Mesenchymal stem cell (in vitro differentiated cells and primary cell): ENCODE measurements at regions not wholly inside any gene's neighbourhood (a gene's known extent, or its start where the extent isn't known, plus 50 kb on each side); places are given as distances from the start of the nearest gene placed in this dataset.

Source experiments
- DNase-seq: peaks from one replicate; pipeline ENCODE4 v3.0.0-alpha.2; 2013
- H2AFZ ChIP-seq: one replicate; pipeline ENCODE4 v1.6.1; 2013; ENCODE audit warnings: low read depth, mild to moderate bottlenecking, control low read depth, inconsistent platforms, low read length, moderate library complexity
- H2AK5ac ChIP-seq: 2 replicates; pipeline ENCODE4 v1.6.1; 2013; ENCODE audit warnings: low read length, moderate library complexity, mild to moderate bottlenecking, inconsistent platforms; ENCODE audit not compliant: severe bottlenecking
- H2BK120ac ChIP-seq: one replicate; pipeline ENCODE4 v1.6.1; 2013; ENCODE audit warnings: low read depth, mild to moderate bottlenecking, inconsistent platforms, low read length, moderate library complexity
- H2BK12ac ChIP-seq, 2 experiments: one replicate each; pipeline ENCODE4 v1.6.1; 2013; ENCODE audit warnings: inconsistent platforms in 2 of 2, low read length in 2 of 2, mild to moderate bottlenecking in 2 of 2, moderate library complexity in 2 of 2, control low read depth in 1 of 2
- H2BK15ac ChIP-seq: one replicate; pipeline ENCODE4 v1.6.1; 2013; ENCODE audit warnings: mild to moderate bottlenecking, low read depth, inconsistent platforms; ENCODE audit not compliant: poor library complexity, severe bottlenecking
- H2BK5ac ChIP-seq: 2 replicates; pipeline ENCODE4 v1.6.1; 2013; ENCODE audit warnings: low read depth, mild to moderate bottlenecking, low read length, control low read depth, inconsistent platforms; ENCODE audit not compliant: poor library complexity, severe bottlenecking
- H3K14ac ChIP-seq, 2 experiments: one replicate each; pipeline ENCODE4 v1.6.1; 2013; ENCODE audit warnings: inconsistent platforms in 2 of 2, low read length in 2 of 2, control low read depth in 1 of 2, mild to moderate bottlenecking in 1 of 2, moderate library complexity in 1 of 2
- H3K18ac ChIP-seq, 2 experiments: one replicate each; pipeline ENCODE4 v1.6.1; 2013; ENCODE audit warnings: inconsistent platforms in 2 of 2, low read length in 2 of 2, control low read depth in 1 of 2, low read depth in 1 of 2, mild to moderate bottlenecking in 1 of 2
- H3K23ac ChIP-seq, 2 experiments: one replicate each; pipeline ENCODE4 v1.6.1; 2013; ENCODE audit warnings: inconsistent platforms in 2 of 2, low read length in 2 of 2, mild to moderate bottlenecking in 2 of 2, moderate library complexity in 2 of 2, control low read depth in 1 of 2
- H3K27ac ChIP-seq: 2 replicates; pipeline ENCODE4 v1.5.1; 2013; ENCODE audit warnings: mild to moderate bottlenecking, moderate library complexity, low read length, control low read depth, inconsistent platforms; ENCODE audit not compliant: poor library complexity, severe bottlenecking
- H3K27me3 ChIP-seq, 2 experiments: 2 replicates each; pipeline versions ENCODE4 v1.6.1 to v1.7.0; 2013; ENCODE audit warnings: low read length in 2 of 2, mild to moderate bottlenecking in 2 of 2, moderate library complexity in 2 of 2, control low read depth in 1 of 2, inconsistent platforms in 1 of 2; ENCODE audit not compliant: control insufficient read depth in 1 of 2, insufficient read depth in 1 of 2
- H3K36me3 ChIP-seq, 2 experiments: 2 replicates each; pipeline versions ENCODE4 v1.6.1 to v1.7.0; 2013; ENCODE audit warnings: low read length in 2 of 2, control low read depth in 1 of 2, inconsistent platforms in 1 of 2, low read depth in 1 of 2, mild to moderate bottlenecking in 1 of 2; ENCODE audit not compliant: insufficient read depth in 2 of 2, control insufficient read depth in 1 of 2
- H3K4ac ChIP-seq, 2 experiments: one replicate each; pipeline ENCODE4 v1.6.1; 2013; ENCODE audit warnings: inconsistent platforms in 2 of 2, low read length in 2 of 2, mild to moderate bottlenecking in 2 of 2, moderate library complexity in 2 of 2, control low read depth in 1 of 2, low read depth in 1 of 2
- H3K4me1 ChIP-seq: 2 replicates; pipeline ENCODE4 v1.6.1; 2013; ENCODE audit warnings: low read depth, low read length, control low read depth; ENCODE audit not compliant: control insufficient read depth, insufficient read depth
- H3K4me2 ChIP-seq: 2 replicates; pipeline ENCODE4 v1.6.1; 2013; ENCODE audit warnings: low read length, mild to moderate bottlenecking, inconsistent platforms; ENCODE audit not compliant: poor library complexity, severe bottlenecking
- H3K4me3 ChIP-seq, 2 experiments: 2 replicates each; pipeline versions ENCODE4 v1.5.1 to v1.7.0; 2013; ENCODE audit warnings: low read length in 2 of 2, mild to moderate bottlenecking in 2 of 2, control low read depth in 1 of 2, low read depth in 1 of 2; ENCODE audit not compliant: insufficient read depth in 1 of 2
- H3K79me1 ChIP-seq: replicated peaks from 2 replicates; pipeline ENCODE4 v1.6.1; 2013; ENCODE audit warnings: mild to moderate bottlenecking, control low read depth, low read length, inconsistent platforms; ENCODE audit not compliant: poor library complexity, severe bottlenecking
- H3K9ac ChIP-seq: 2 replicates; pipeline ENCODE4 v1.7.0; 2013; ENCODE audit warnings: mild to moderate bottlenecking, low read length, moderate library complexity
- H3K9me3 ChIP-seq: 2 replicates; pipeline ENCODE4 v1.7.0; 2013; ENCODE audit warnings: mild to moderate bottlenecking, low read length; ENCODE audit not compliant: control insufficient read depth
- H4K8ac ChIP-seq: one replicate; pipeline ENCODE4 v1.6.1; 2013; ENCODE audit warnings: inconsistent platforms, mild to moderate bottlenecking, low read length, moderate library complexity
- H4K91ac ChIP-seq: one replicate; pipeline ENCODE4 v1.6.1; 2013; ENCODE audit warnings: mild to moderate bottlenecking, low read length, inconsistent platforms
- WGBS: methylation state at CpG from one replicate; pipeline ENCODE4 v1.1.7; 2013; ENCODE audit warnings: mixed read lengths; 5-methylcytosine and 5-hydroxymethylcytosine counted together

DNA sequence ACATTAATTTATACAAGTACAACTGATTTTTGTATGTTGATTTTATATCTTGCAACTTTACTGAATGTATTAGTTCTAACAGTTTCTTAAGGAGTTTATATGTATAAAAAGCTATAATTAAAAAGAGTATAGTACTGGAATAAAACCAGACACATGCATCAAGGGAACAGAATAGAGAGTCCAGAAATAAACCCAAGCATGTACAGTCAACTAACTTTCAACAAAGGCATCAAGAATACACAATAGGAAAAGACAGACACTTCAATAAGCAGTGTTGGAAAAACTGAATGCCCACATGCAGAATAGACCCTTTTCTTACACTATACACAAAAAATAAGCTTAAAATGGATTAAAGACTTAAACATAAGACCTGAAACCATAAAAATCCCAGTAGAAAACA is 170.9 kb downstream of the ICE1 start:
- no peak overlapping the region for H2BK5ac ChIP-seq
- no peak overlapping the region for H3K9ac ChIP-seq
- H2AFZ ChIP-seq, result no peak overlapping the region
- no peak overlapping the region for H4K91ac ChIP-seq
- no peak overlapping the region for H4K8ac ChIP-seq
- no peak overlapping the region for H3K27ac ChIP-seq
- no peaks in the 10 kb centered on the region for H3K36me3 ChIP-seq
- H3K9me3 ChIP-seq, result no peaks in the 10 kb centered on the region
- no peak overlapping the region for H3K4ac ChIP-seq
- H2BK15ac ChIP-seq, result no peak overlapping the region
- no peak overlapping the region for H2BK12ac ChIP-seq
- no peak overlapping the region for H3K4me3 ChIP-seq
- no peaks in the 10 kb centered on the region for H3K4me1 ChIP-seq
- H3K4me2 ChIP-seq, result no peak overlapping the region
- no peak for DNase-seq
- no peaks in the 10 kb centered on the region for H3K27me3 ChIP-seq
- no peaks in the 10 kb centered on the region for H3K79me1 ChIP-seq
- no peak overlapping the region for H3K23ac ChIP-seq
- H3K14ac ChIP-seq, result no peak overlapping the region
- no peak overlapping the region for H2BK120ac ChIP-seq
- no peak overlapping the region for H2AK5ac ChIP-seq
- H3K18ac ChIP-seq, result no peak overlapping the region

DNA sequence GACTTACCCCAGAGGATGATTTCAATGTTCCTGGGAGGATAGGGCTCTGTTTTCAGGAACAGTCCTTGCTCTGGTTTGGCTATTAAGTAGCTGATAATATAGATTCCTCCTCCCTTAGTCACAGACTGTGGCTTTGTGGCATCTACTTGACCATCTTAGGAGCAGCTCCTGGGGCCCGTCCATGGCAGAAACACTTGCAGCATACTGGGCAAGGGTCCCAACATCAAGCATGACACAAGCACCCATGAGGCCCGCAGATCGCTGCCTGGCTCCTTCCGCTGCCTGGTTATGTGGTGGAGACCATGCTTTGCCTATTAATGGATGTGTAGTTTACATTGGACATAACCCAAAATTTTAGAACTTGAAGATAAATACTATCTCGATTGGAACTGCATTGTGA is 170.1 kb downstream of the ICE1 start:
- H3K9ac ChIP-seq, result no peak overlapping the region
- 79% methylated on average over 5 of the region's 5 CpGs for WGBS
- H3K4me2 ChIP-seq, result no peak overlapping the region
- no peak overlapping the region for H4K8ac ChIP-seq
- no peak overlapping the region for H2BK12ac ChIP-seq
- no peak overlapping the region for H2BK15ac ChIP-seq
- H3K36me3 ChIP-seq, result no peaks in the 10 kb centered on the region
- DNase-seq, result no peak
- H3K9me3 ChIP-seq, result peaks cover 4% of the 10 kb centered on the region
- no peak overlapping the region for H2AK5ac ChIP-seq
- H3K23ac ChIP-seq, result no peak overlapping the region
- no peak overlapping the region for H3K4ac ChIP-seq
- no peak overlapping the region for H3K27ac ChIP-seq
- H3K4me1 ChIP-seq, result no peaks in the 10 kb centered on the region
- H3K18ac ChIP-seq, result no peak overlapping the region
- H2BK120ac ChIP-seq, result no peak overlapping the region
- no peak overlapping the region for H3K14ac ChIP-seq
- H4K91ac ChIP-seq, result no peak overlapping the region
- no peak overlapping the region for H2AFZ ChIP-seq
- no peaks in the 10 kb centered on the region for H3K79me1 ChIP-seq
- H3K27me3 ChIP-seq, result no peaks in the 10 kb centered on the region
- H2BK5ac ChIP-seq, result no peak overlapping the region
- H3K4me3 ChIP-seq, result no peak overlapping the region

DNA sequence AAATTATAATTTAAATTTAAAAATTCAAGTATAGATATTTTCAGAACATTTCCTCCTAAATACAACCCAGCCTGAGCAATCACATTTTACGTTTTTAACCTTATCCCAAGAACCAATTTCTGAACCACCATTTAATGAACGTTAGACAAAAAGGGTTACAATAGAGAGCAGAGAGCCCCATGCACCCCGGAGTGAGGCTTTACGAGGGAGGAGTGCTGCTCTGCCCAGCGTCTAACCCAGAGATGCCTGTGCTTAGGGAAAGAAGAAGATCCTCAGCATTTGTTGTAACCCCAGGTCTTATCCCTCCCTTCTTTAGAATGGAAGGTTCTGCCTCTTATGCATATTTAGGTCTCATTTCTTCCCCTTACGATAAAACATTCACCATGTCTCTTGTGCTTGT is 169.1 kb downstream of the ICE1 start:
- Histone ChIP-seq H2AFZ (no peak overlapping the region), H3K4ac (no peak overlapping the region), H2BK5ac (no peak overlapping the region), H2BK12ac (no peak overlapping the region), H3K27me3 (no peaks in the 10 kb centered on the region), H3K23ac (no peak overlapping the region), H3K14ac (no peak overlapping the region), H2BK120ac (no peak overlapping the region), H3K79me1 (no peaks in the 10 kb centered on the region), H2BK15ac (no peak overlapping the region), H3K9ac (no peak overlapping the region), H3K4me1 (no peaks in the 10 kb centered on the region), H3K4me3 (no peak overlapping the region), H4K91ac (no peak overlapping the region), H3K18ac (no peak overlapping the region), H4K8ac (no peak overlapping the region), H3K36me3 (no peaks in the 10 kb centered on the region), H3K9me3 (peaks cover 4% of the 10 kb centered on the region), H3K27ac (no peak overlapping the region), H3K4me2 (no peak overlapping the region), H2AK5ac (no peak overlapping the region)
- 89% methylated on average over 5 of the region's 6 CpGs for WGBS
- no peak for DNase-seq

DNA sequence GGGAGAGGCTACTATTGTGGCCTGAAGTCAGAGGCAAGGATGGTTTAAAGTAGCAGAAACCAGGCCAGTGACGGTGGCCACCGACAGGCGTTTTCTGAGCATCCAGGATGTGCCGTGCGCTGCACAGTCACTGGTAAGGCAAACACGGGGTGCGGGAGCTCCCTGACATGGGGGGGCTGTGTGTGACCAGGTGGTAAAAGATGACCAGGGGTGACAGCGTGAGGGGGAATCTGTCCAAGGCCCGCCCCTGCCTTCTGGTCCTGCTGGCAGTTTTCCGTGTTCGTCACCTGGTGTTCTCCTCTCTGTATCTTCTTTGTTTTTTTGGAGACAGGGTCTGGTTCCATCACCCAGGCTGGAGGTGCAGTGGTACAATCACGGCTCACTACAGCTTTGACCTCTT is 167.4 kb downstream of the ICE1 start:
- no peak for DNase-seq
- no peak overlapping the region for H3K18ac ChIP-seq
- H2BK120ac ChIP-seq, result no peak overlapping the region
- H3K4me1 ChIP-seq, result no peaks in the 10 kb centered on the region
- H2BK5ac ChIP-seq, result no peak overlapping the region
- no peak overlapping the region for H3K14ac ChIP-seq
- no peak overlapping the region for H3K27ac ChIP-seq
- no peak overlapping the region for H2BK15ac ChIP-seq
- no peak overlapping the region for H2AK5ac ChIP-seq
- H3K4ac ChIP-seq, result no peak overlapping the region
- no peaks in the 10 kb centered on the region for H3K27me3 ChIP-seq
- no peak overlapping the region for H4K8ac ChIP-seq
- H2AFZ ChIP-seq, result no peak overlapping the region
- H3K23ac ChIP-seq, result no peak overlapping the region
- 89% methylated on average over 12 of the region's 12 CpGs for WGBS
- H3K79me1 ChIP-seq, result no peaks in the 10 kb centered on the region
- H3K9me3 ChIP-seq, result peaks cover 4% of the 10 kb centered on the region
- no peak overlapping the region for H3K9ac ChIP-seq
- no peak overlapping the region for H3K4me3 ChIP-seq
- H4K91ac ChIP-seq, result no peak overlapping the region
- no peaks in the 10 kb centered on the region for H3K36me3 ChIP-seq
- H2BK12ac ChIP-seq, result no peak overlapping the region
- no peak overlapping the region for H3K4me2 ChIP-seq
